ENCODE measurements at regions not wholly inside any gene's neighbourhood (a gene's known extent, or its start where the extent isn't known, plus 50 kb on each side); places are given as distances from the start of the nearest gene placed in this dataset.
"Not testable (repeated sequence)": the region's sequence is repeated elsewhere in the genome, so short reads cannot be mapped to it uniquely, and the experiment has no call there.

- Histone ChIP-seq H3K9me3 (ENCODE audit: control insufficient read depth, low read length) (no peaks in the 10 kb centered on the region), H3K27ac (ENCODE audit: low read length) (no peak overlapping the region), H3K4me1 (ENCODE audit: control insufficient read depth, insufficient read depth, low read length) (no peaks in the 10 kb centered on the region), H3K27me3 (ENCODE audit: control insufficient read depth, insufficient read depth) (no peaks in the 10 kb centered on the region), H3K4me3 (ENCODE audit: low read length) (no peak overlapping the region)
- ATAC-seq (no peak), DNase-seq (no peak)
- 96% methylated on average over 1 of the region's 1 CpG for WGBS
- intact Hi-C loops (cut with DNase I), result no loop called here
Observed at GRCh38 chr6:142642651-142643050, 302.3 kb downstream of the HIVEP2 start.

DNA sequence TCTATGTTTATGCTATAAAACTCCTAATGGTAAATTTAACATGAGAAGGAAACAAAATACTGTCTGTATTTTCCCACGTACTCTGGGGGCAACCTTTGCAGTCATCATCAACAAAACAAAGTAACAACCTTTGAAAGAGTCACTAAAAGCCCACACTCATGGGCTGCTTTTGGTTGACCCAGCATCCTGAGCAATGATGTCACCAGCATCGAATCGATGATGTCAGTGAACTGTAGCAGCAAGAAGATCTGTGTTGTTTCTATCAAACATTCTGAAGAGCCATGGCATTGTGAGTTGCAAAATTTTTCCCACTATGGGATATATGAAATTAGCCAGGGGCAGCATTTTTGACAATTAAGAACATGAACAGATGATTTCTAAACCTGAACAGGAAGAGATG lies 300.1 kb downstream of the HIVEP2 start:
- intact Hi-C loops (cut with DNase I), result no loop called here
- ATAC-seq (no peak), DNase-seq (no peak)
- Histone ChIP-seq H3K9me3 (ENCODE audit: control insufficient read depth, low read length) (no peaks in the 10 kb centered on the region), H3K4me3 (ENCODE audit: low read length) (no peak overlapping the region), H3K27ac (ENCODE audit: low read length) (no peak overlapping the region), H3K4me1 (ENCODE audit: control insufficient read depth, insufficient read depth, low read length) (no peaks in the 10 kb centered on the region), H3K27me3 (ENCODE audit: control insufficient read depth, insufficient read depth) (no peaks in the 10 kb centered on the region)
- 72% methylated on average over 3 of the region's 3 CpGs for WGBS

- DNase-seq (no peak), ATAC-seq (no peak)
- Histone ChIP-seq H3K4me3 (ENCODE audit: low read length) (no peak overlapping the region), H3K27me3 (ENCODE audit: control insufficient read depth, insufficient read depth) (no peaks in the 10 kb centered on the region), H3K27ac (ENCODE audit: low read length) (no peak overlapping the region), H3K9me3 (ENCODE audit: control insufficient read depth, low read length) (no peaks in the 10 kb centered on the region), H3K4me1 (ENCODE audit: control insufficient read depth, insufficient read depth, low read length) (no peaks in the 10 kb centered on the region)
- 95% methylated on average over 2 of the region's 2 CpGs for WGBS
- intact Hi-C loops (cut with DNase I), result no loop called here
Observed at GRCh38 chr6:142645663-142646062, 299.3 kb downstream of the HIVEP2 start.

DNA sequence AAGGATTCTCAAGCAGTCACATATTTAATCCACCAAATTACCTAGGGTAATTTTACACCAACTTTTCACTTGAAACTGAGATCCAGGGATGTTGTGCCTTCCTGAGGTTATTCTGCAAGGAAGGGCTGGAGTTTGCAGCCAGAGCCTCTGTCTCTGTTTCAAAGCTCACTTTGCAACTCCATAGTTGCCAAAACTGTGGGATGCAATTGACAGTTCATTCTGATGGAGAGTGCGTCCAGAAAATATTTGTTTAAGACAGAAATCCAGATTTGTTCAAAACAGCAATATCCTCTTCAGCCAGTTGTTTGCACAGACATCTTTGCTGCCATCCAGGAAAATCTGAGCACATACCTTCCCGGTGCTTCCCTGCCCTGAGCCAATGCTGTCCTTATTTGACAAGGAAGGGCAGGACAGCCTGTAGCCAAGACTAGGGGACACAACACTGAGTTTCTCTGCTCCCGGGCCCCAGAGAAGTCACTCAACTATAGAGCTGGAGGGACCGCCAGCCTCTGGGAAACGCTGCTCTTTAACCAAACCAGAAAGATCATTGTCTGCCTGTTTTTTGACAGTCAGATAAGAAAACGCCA lies 297.4 kb downstream of the HIVEP2 start:
- Histone ChIP-seq H3K4me3 (ENCODE audit: low read length) (no peak overlapping the region), H3K27ac (ENCODE audit: low read length) (no peak overlapping the region), H3K4me1 (ENCODE audit: control insufficient read depth, insufficient read depth, low read length) (no peaks in the 10 kb centered on the region), H3K27me3 (ENCODE audit: control insufficient read depth, insufficient read depth) (no peaks in the 10 kb centered on the region), H3K9me3 (ENCODE audit: control insufficient read depth, low read length) (no peaks in the 10 kb centered on the region)
- WGBS, result 25% methylated on average over 6 of the region's 6 CpGs
- intact Hi-C loops (cut with DNase I), result no loop called here
- DNase-seq, result no peak
- ATAC-seq, result peak in 1 of 2 donors; percentile 47

DNA sequence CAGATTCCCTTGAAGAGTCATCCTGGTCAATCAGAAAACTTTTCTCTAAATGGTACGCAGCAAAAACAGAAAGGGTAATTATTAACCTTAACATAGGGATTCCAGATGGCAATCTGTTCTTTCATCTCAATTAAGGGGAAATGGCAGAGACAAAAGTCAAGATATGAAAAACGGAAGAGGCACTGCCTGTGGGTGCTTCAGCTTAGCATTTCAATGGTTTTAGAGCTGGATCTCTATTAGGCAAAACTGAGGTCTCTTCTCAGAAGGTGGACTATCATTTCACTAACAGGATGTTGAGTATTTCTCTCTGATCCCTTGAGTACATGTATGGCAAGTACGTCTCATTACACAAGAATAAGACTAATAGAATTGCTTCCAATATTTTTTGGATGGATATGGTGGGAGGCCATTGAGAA lies 296.9 kb downstream of the HIVEP2 start:
- Histone ChIP-seq H3K27ac (ENCODE audit: low read length) (no peak overlapping the region), H3K27me3 (ENCODE audit: control insufficient read depth, insufficient read depth) (no peaks in the 10 kb centered on the region), H3K4me1 (ENCODE audit: control insufficient read depth, insufficient read depth, low read length) (no peaks in the 10 kb centered on the region), H3K4me3 (ENCODE audit: low read length) (no peak overlapping the region), H3K9me3 (ENCODE audit: control insufficient read depth, low read length) (no peaks in the 10 kb centered on the region)
- no peak for DNase-seq
- intact Hi-C loops (cut with DNase I), result no loop called here
- no peak for ATAC-seq
- WGBS, result 20% methylated on average over 3 of the region's 3 CpGs

- intact Hi-C loops (cut with DNase I), result no loop called here
- Histone ChIP-seq H3K27me3 (ENCODE audit: control insufficient read depth, insufficient read depth) (no peaks in the 10 kb centered on the region), H3K4me1 (ENCODE audit: control insufficient read depth, insufficient read depth, low read length) (no peaks in the 10 kb centered on the region), H3K27ac (ENCODE audit: low read length) (no peak overlapping the region), H3K9me3 (ENCODE audit: control insufficient read depth, low read length) (no peaks in the 10 kb centered on the region), H3K4me3 (ENCODE audit: low read length) (no peak overlapping the region)
- WGBS, result 50% methylated on average over 1 of the region's 1 CpG
- ATAC-seq (no peak), DNase-seq (no peak)
Observed at GRCh38 chr6:142648526-142648925, 296.4 kb downstream of the HIVEP2 start.

DNA sequence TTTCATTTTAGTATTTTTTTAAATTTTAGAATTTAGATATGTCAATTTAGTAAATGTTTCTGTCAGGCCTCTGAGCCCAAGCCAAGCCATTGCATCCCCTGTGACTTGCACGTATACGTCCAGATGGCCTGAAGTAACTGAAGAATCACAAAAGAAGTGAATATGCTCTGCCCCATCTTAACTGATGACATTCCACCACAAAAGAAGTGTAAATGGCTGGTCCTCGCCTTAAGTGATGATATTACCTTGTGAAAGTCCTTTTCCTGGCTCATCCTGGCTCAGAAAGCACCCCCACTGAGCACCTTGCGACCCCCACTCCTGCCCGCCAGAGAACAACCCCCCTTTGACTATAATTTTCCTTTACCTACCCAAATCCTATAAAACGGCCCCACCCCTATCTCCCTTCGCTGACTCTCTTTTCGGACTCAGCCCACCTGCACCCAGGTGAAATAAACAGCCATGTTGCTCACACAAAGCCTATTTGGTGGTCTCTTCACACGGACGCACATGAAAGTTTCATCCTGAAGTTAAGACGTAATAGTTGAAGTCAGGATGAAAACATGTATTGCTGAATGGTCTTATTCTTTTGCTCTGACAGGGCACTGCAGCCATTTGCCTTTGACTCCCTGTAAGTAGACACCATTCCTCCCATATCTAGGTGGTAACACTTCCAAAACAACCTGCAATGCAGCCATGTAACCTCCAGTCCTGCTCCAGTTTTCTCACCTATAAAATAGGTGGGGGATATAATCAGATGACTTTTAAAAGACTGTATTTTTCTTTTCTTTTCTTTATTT lies 295.3 kb downstream of the HIVEP2 start:
- H3K27me3 ChIP-seq (ENCODE audit: control insufficient read depth, insufficient read depth); H3K4me1 ChIP-seq (ENCODE audit: control insufficient read depth, insufficient read depth, low read length); ATAC-seq; intact Hi-C loops (cut with DNase I); H3K4me3 ChIP-seq (ENCODE audit: low read length); H3K27ac ChIP-seq (ENCODE audit: low read length); DNase-seq; H3K9me3 ChIP-seq (ENCODE audit: control insufficient read depth, low read length): not testable (repeated sequence)
- 73% methylated on average over 7 of the region's 11 CpGs for WGBS

GRCh38 chr6:142651384-142651783 lies 293.6 kb downstream of the HIVEP2 start:
- no peak for DNase-seq
- Histone ChIP-seq H3K27ac (ENCODE audit: low read length) (no peak overlapping the region), H3K27me3 (ENCODE audit: control insufficient read depth, insufficient read depth) (no peaks in the 10 kb centered on the region), H3K9me3 (ENCODE audit: control insufficient read depth, low read length) (no peaks in the 10 kb centered on the region), H3K4me3 (ENCODE audit: low read length) (no peak overlapping the region), H3K4me1 (ENCODE audit: control insufficient read depth, insufficient read depth, low read length) (no peaks in the 10 kb centered on the region)
- intact Hi-C loops (cut with DNase I), result no loop called here
- WGBS, result 96% methylated on average over 3 of the region's 3 CpGs
- ATAC-seq, result no peak

GRCh38 chr6:142653710-142654420 lies 291.1 kb downstream of the HIVEP2 start:
- DNase-seq (no peak), ATAC-seq (no peak)
- intact Hi-C loops (cut with DNase I), result no loop called here

DNA sequence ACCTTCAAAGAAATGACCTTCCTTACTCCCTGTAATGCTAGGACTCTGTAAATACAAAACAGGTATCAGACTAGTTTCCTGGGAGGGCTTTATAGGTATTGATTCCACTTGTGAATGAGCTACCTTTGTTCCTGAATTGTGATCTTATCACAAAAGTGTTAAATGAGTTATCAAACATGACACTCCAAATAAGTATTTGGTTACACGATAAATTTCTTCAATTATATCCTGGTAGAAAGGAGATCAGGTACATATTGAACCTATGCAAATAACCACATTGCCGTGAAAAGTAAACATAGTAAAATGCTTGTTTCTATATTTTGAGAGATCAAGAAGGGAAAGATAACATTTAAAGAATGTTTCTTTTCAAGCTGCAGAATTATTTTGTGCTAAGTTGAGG lies 285.3 kb downstream of the HIVEP2 start:
- H3K4me1 ChIP-seq (ENCODE audit: control insufficient read depth, insufficient read depth, low read length), result no peaks in the 10 kb centered on the region
- H3K27me3 ChIP-seq (ENCODE audit: control insufficient read depth, insufficient read depth), result no peaks in the 10 kb centered on the region
- no peak for DNase-seq
- H3K9me3 ChIP-seq (ENCODE audit: control insufficient read depth, low read length), result no peaks in the 10 kb centered on the region
- H3K27ac ChIP-seq (ENCODE audit: low read length), result no peak overlapping the region
- intact Hi-C loops (cut with DNase I), result no loop called here
- 87% methylated on average over 2 of the region's 2 CpGs for WGBS
- no peak for ATAC-seq
- H3K4me3 ChIP-seq (ENCODE audit: low read length), result no peak overlapping the region

More at GRCh38 chr6:142653710-142654420, 291.1 kb downstream of the HIVEP2 start:
- no peaks in the 10 kb centered on the region for H3K4me1 ChIP-seq (ENCODE audit: control insufficient read depth, insufficient read depth, low read length)
- H3K27ac ChIP-seq (ENCODE audit: low read length), result no peak overlapping the region
- H3K9me3 ChIP-seq (ENCODE audit: control insufficient read depth, low read length), result no peaks in the 10 kb centered on the region
- whole genome bisulfite sequencing, result 71% methylated on average over 5 of the region's 5 CpGs
- no peaks in the 10 kb centered on the region for H3K27me3 ChIP-seq (ENCODE audit: control insufficient read depth, insufficient read depth)
- H3K4me3 ChIP-seq (ENCODE audit: low read length), result no peak overlapping the region

DNA sequence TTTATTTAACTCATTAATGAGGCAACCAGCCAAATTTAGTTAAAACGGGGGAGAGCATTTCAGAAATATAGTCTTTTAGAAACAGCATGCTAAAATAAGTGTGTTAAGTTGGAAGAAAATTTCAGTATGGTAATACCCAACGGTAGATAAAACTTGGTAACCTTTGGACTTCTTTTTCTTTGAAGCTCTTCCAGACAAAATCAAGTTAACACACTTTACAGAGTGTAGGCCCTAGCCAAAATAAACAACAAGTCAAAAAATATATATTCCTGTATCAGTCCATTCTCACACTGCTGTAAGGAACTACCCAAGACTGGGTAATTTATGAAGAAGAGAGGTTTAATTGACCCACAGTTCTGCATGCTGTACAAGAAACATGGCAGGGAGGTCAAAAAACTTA lies 279.6 kb downstream of the HIVEP2 start:
- no peak overlapping the region for H3K4me3 ChIP-seq (ENCODE audit: low read length)
- DNase-seq, result no peak
- H3K27ac ChIP-seq (ENCODE audit: low read length), result no peak overlapping the region
- no peaks in the 10 kb centered on the region for H3K27me3 ChIP-seq (ENCODE audit: control insufficient read depth, insufficient read depth)
- intact Hi-C loops (cut with DNase I), result no loop called here
- 54% methylated on average over 2 of the region's 2 CpGs for WGBS
- H3K4me1 ChIP-seq (ENCODE audit: control insufficient read depth, insufficient read depth, low read length), result no peaks in the 10 kb centered on the region
- no peak for ATAC-seq
- no peaks in the 10 kb centered on the region for H3K9me3 ChIP-seq (ENCODE audit: control insufficient read depth, low read length)
